NCI-H345 treated with DMSO at 0.1 percent for 48 hours (cell line): ENCODE measurements at regions not wholly inside any gene's neighbourhood (a gene's known extent, or its start where the extent isn't known, plus 50 kb on each side); places are given as distances from the start of the nearest gene placed in this dataset.
"Not testable (repeated sequence)": the region's sequence is repeated elsewhere in the genome, so short reads cannot be mapped to it uniquely, and the experiment has no call there.

Experiments
- DNase-seq: peaks from one replicate; lab custom pipeline; 2025; ENCODE audit not compliant: unreplicated experiment; lab: John Stamatoyannopoulos, UW

- DNase-seq = no peak
Observed at GRCh38 chr10:89944138-89944537, 242.7 kb downstream of the KIF20B start.

- DNase-seq = no peak
Observed at GRCh38 chr10:89946106-89946505, 244.7 kb downstream of the KIF20B start.

- no peak for DNase-seq
Observed at GRCh38 chr10:89949496-89949895, 248.1 kb downstream of the KIF20B start.

- DNase-seq = no peak
Observed at GRCh38 chr10:89952325-89952724, 250.9 kb downstream of the KIF20B start.

GRCh38 chr10:89952751-89953150 is 251.4 kb downstream of the KIF20B start:
- DNase-seq = no peak

GRCh38 chr10:89954061-89954460 is 252.7 kb downstream of the KIF20B start:
- DNase-seq = no peak

GRCh38 chr10:89954787-89955566 is 253.6 kb downstream of the KIF20B start:
- no peak for DNase-seq

GRCh38 chr10:89959433-89960110 is 258.2 kb downstream of the KIF20B start:
- no peak for DNase-seq

- DNase-seq = no peak
Observed at GRCh38 chr10:89963451-89964102, 262.2 kb downstream of the KIF20B start.

GRCh38 chr10:89966211-89966610 is 264.8 kb downstream of the KIF20B start:
- no peak for DNase-seq

GRCh38 chr10:89973326-89973725 is 271.9 kb downstream of the KIF20B start:
- no peak for DNase-seq

- DNase-seq = no peak
Observed at GRCh38 chr10:89975071-89975470, 273.7 kb downstream of the KIF20B start.

- DNase-seq = no peak
Observed at GRCh38 chr10:89975771-89976170, 274.4 kb downstream of the KIF20B start.

GRCh38 chr10:89978081-89978480 is 276.7 kb downstream of the KIF20B start:
- no peak for DNase-seq

GRCh38 chr10:89979726-89980125 is 278.3 kb downstream of the KIF20B start:
- no peak for DNase-seq

GRCh38 chr10:89980166-89980565 is 278.8 kb downstream of the KIF20B start:
- no peak for DNase-seq

- no peak for DNase-seq
Observed at GRCh38 chr10:89981891-89982290, 280.5 kb downstream of the KIF20B start.

GRCh38 chr10:89985446-89985845 is 284.1 kb downstream of the KIF20B start:
- DNase-seq = no peak

GRCh38 chr10:89988361-89988760 is 287.0 kb downstream of the KIF20B start:
- not testable (repeated sequence) for DNase-seq

- no peak for DNase-seq
Observed at GRCh38 chr10:89992575-89992974, 291.2 kb downstream of the KIF20B start.

- no peak for DNase-seq
Observed at GRCh38 chr10:90007226-90007625, 305.8 kb downstream of the KIF20B start.

- not testable (repeated sequence) for DNase-seq
Observed at GRCh38 chr10:90011281-90011680, 309.9 kb downstream of the KIF20B start.
